GM06990 (cell line): ENCODE measurements at regions not wholly inside any gene's neighbourhood (a gene's known extent, or its start where the extent isn't known, plus 50 kb on each side); places are given as distances from the start of the nearest gene placed in this dataset.

Source experiments
- DNase-seq: peaks from one replicate; pipeline ENCODE4 v3.0.0-alpha.2; 2011; ENCODE audit not compliant: insufficient read length; ENCODE audit errors: extremely low read depth
- H3K27me3 ChIP-seq: replicated peaks from 2 replicates; pipeline ENCODE4 v1.6.0; 2011; ENCODE audit warnings: low read length; ENCODE audit not compliant: control insufficient read depth, insufficient read depth
- H3K36me3 ChIP-seq: 2 replicates; pipeline ENCODE4 v1.5.1; 2011; ENCODE audit warnings: low read length; ENCODE audit not compliant: control insufficient read depth, insufficient read depth
- H3K4me3 ChIP-seq: replicated peaks from 2 replicates; pipeline ENCODE4 v1.5.1; 2011; ENCODE audit warnings: low read depth, mild to moderate bottlenecking, control low read depth, low read length
- CTCF ChIP-seq: IDR thresholded peaks from 2 replicates; pipeline ENCODE4 v1.5.1; 2011; ENCODE audit warnings: low read length, control low read depth, mild to moderate bottlenecking, inconsistent platforms; ENCODE audit not compliant: insufficient read depth, poor library complexity, severe bottlenecking

GRCh38 chr18:73590950-73591349 lies 556.7 kb downstream of the FBXO15 start:
- H3K4me3 ChIP-seq, result no peak overlapping the region
- no peak for TF ChIP-seq CTCF
- no peak for DNase-seq
- no peaks in the 10 kb centered on the region for H3K27me3 ChIP-seq
- no peaks in the 10 kb centered on the region for H3K36me3 ChIP-seq

- Histone ChIP-seq H3K36me3 (no peaks in the 10 kb centered on the region), H3K27me3 (no peaks in the 10 kb centered on the region), H3K4me3 (no peak overlapping the region)
- DNase-seq, result no peak
- no peak for TF ChIP-seq CTCF
These were observed 567.9 kb downstream of the FBXO15 start for GRCh38 chr18:73579698-73580097.

DNA sequence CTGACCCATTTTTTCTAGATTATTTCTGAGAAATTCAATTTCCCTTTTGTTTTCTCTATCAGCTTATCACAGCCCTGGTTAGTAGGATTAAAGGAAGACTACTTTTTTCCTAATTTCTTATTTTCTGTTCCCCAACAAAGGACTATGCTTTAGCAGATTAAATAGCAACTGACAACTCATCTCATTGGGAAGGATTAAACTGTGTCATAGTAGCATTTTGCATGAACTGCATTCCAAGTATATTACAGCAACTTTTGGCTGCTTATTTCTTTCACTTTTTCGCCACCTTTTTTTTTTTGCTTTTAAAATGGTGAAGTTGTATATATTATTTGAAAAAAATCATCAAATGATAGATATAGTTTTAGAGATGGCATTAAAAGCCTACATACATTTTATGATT lies 570.3 kb downstream of the FBXO15 start:
- no peak for DNase-seq
- no peaks in the 10 kb centered on the region for H3K36me3 ChIP-seq
- H3K27me3 ChIP-seq, result no peaks in the 10 kb centered on the region
- TF ChIP-seq CTCF, result no peak
- no peak overlapping the region for H3K4me3 ChIP-seq

DNA sequence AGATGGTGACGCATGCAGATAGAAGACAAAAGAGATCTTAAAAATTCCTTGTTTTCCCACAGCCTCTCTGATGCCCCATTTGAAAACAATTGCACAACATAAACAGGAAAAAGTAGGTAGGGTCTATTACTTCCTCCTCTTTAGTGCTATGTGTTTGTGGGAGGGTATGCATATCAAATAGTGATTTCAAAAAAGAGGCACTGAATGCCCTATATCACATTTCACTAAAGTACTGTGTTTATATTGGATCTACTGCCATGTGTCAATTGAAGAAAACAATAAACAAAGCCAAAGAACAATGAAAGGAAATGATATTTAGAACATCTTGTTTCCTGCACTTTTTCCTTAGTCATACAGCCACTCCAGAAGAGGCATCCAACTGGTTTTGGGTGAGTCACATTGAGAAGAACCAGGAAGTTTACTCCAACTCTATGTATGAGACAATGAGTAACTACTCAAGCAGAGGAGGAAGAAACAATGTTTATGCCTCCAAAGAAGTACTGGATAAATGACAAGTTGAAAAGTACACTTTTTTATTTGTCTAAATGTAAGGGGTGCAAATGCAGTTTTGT lies 583.6 kb downstream of the FBXO15 start:
- no peak for TF ChIP-seq CTCF
- H3K4me3 ChIP-seq, result no peak overlapping the region
- DNase-seq, result no peak
- H3K27me3 ChIP-seq, result no peaks in the 10 kb centered on the region
- H3K36me3 ChIP-seq, result no peaks in the 10 kb centered on the region

DNA sequence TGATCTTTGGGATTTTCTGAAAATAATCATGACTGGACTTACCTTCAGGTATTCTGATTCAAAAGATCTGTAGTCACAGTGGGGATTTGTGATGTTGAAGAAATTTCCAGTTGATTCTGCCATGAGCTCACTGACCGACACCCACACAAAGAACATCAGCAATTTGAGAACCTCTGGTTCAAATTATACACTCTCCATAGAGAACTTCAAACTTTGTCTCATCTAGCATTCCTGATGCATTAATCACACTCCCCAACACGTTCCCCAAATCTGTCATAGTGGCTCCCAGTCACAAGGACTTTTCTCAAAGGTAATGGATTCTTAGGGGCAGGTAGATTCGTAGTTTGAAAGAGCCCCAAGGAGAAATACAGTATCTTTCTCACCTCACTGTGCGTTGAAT lies 584.3 kb downstream of the FBXO15 start:
- TF ChIP-seq CTCF, result no peak
- Histone ChIP-seq H3K4me3 (no peak overlapping the region), H3K36me3 (no peaks in the 10 kb centered on the region), H3K27me3 (no peaks in the 10 kb centered on the region)
- DNase-seq, result no peak

- TF ChIP-seq CTCF, result no peak
- no peak for DNase-seq
These were observed 590.7 kb downstream of the FBXO15 start for GRCh38 chr18:73556904-73557303.

More at GRCh38 chr18:73556904-73557303, 590.7 kb downstream of the FBXO15 start:
- no peak overlapping the region for H3K4me3 ChIP-seq
- H3K36me3 ChIP-seq, result no peaks in the 10 kb centered on the region
- H3K27me3 ChIP-seq, result no peaks in the 10 kb centered on the region
